ENCODE measurements at regions not wholly inside any gene's neighbourhood (a gene's known extent, or its start where the extent isn't known, plus 50 kb on each side); places are given as distances from the start of the nearest gene placed in this dataset.

GRCh38 chr16:9408297-9408878 lies 316.9 kb downstream of the HAPSTR1 start (continued):
- no peak for TF ChIP-seq HMGXB4 (CRISPR knock-in tag; IDR thresholded peaks at IDR 0.05)
- TF ChIP-seq, protein P1, sequence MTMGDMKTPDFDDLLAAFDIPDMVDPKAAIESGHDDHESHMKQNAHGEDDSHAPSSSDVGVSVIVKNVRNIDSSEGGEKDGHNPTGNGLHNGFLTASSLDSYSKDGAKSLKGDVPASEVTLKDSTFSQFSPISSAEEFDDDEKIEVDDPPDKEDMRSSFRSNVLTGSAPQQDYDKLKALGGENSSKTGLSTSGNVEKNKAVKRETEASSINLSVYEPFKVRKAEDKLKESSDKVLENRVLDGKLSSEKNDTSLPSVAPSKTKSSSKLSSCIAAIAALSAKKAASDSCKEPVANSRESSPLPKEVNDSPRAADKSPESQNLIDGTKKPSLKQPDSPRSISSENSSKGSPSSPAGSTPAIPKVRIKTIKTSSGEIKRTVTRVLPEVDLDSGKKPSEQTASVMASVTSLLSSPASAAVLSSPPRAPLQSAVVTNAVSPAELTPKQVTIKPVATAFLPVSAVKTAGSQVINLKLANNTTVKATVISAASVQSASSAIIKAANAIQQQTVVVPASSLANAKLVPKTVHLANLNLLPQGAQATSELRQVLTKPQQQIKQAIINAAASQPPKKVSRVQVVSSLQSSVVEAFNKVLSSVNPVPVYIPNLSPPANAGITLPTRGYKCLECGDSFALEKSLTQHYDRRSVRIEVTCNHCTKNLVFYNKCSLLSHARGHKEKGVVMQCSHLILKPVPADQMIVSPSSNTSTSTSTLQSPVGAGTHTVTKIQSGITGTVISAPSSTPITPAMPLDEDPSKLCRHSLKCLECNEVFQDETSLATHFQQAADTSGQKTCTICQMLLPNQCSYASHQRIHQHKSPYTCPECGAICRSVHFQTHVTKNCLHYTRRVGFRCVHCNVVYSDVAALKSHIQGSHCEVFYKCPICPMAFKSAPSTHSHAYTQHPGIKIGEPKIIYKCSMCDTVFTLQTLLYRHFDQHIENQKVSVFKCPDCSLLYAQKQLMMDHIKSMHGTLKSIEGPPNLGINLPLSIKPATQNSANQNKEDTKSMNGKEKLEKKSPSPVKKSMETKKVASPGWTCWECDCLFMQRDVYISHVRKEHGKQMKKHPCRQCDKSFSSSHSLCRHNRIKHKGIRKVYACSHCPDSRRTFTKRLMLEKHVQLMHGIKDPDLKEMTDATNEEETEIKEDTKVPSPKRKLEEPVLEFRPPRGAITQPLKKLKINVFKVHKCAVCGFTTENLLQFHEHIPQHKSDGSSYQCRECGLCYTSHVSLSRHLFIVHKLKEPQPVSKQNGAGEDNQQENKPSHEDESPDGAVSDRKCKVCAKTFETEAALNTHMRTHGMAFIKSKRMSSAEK (CRISPR knock-in tag; IDR thresholded peaks at IDR 0.05; ENCODE audit: borderline replicate concordance) = no peak

GRCh38 chr16:9409560-9410493 lies 318.4 kb downstream of the HAPSTR1 start:
- POLR2A ChIA-PET = no interaction called here
- TF ChIP-seq ZNF281 (CRISPR knock-in tag; IDR thresholded peaks at IDR 0.05) (no peak), CTCF (IDR thresholded peaks at IDR 0.05) (no peak), AFF4 (CRISPR knock-in tag; IDR thresholded peaks at IDR 0.05; ENCODE audit: borderline replicate concordance) (no peak), ZNF423 (CRISPR knock-in tag; IDR thresholded peaks at IDR 0.05) (no peak), NR2C2 (CRISPR knock-in tag; IDR thresholded peaks at IDR 0.05) (no peak)
- CTCF ChIA-PET = no interaction called here

More at GRCh38 chr16:9409560-9410493, 318.4 kb downstream of the HAPSTR1 start:
- no peaks in the 10 kb centered on the region for H3K27me3 Mint-ChIP-seq (ENCODE audit: low read depth)
- no peak overlapping the region for H3K27ac Mint-ChIP-seq
- no peak for DNase-seq (ENCODE audit: low spot score)
- H3K4me1 Mint-ChIP-seq = peaks cover 16% of the 10 kb centered on the region
- H3K4me3 Mint-ChIP-seq = no peak overlapping the region
- no peak for ATAC-seq
- H3K9me3 Mint-ChIP-seq = no peaks in the 10 kb centered on the region
- no peaks in the 10 kb centered on the region for H3K36me3 Mint-ChIP-seq

Data from WTC11 (cell line).